Neural cell (in vitro differentiated cells): ENCODE measurements at regions not wholly inside any gene's neighbourhood (a gene's known extent, or its start where the extent isn't known, plus 50 kb on each side); places are given as distances from the start of the nearest gene placed in this dataset.

Experiments
- H2AFZ ChIP-seq: fragments of 200-600, 300-800 bp; sonication (generic), shearing (Covaris generic); 2 replicates; pipeline ENCODE4 v1.6.0; 2014; ENCODE audit warnings: low read depth, mild to moderate bottlenecking, antibody characterized with exemption, low read length, moderate library complexity
- H3F3A ChIP-seq: fragments of 200-600 bp; shearing (Covaris generic); 2 replicates; pipeline ENCODE4 v1.6.1; 2016; ENCODE audit warnings: mild to moderate bottlenecking, moderate library complexity, mixed read lengths, antibody characterized with exemption, low read length; ENCODE audit not compliant: insufficient read depth, poor library complexity, severe bottlenecking
- H3K27ac ChIP-seq: fragments of 200-600, 300-800 bp; sonication (generic), shearing (Covaris generic); 2 replicates; pipeline ENCODE4 v1.5.1; 2014; ENCODE audit warnings: mild to moderate bottlenecking, low read length, moderate library complexity
- H3K27me3 ChIP-seq: fragments of 300-800, 200-600 bp; sonication (generic), shearing (Covaris generic); 2 replicates; pipeline ENCODE4 v1.6.0; 2014; ENCODE audit warnings: mild to moderate bottlenecking, low read depth, low read length, moderate library complexity; ENCODE audit not compliant: insufficient read depth
- H3K36me3 ChIP-seq: fragments of 300-800, 200-600 bp; sonication (generic), shearing (Covaris generic); 2 replicates; pipeline ENCODE4 v1.5.1; 2014; ENCODE audit warnings: mild to moderate bottlenecking, antibody characterized with exemption, low read length, moderate library complexity; ENCODE audit not compliant: insufficient read depth
- H3K4me2 ChIP-seq: fragments of 300-800, 200-600 bp; sonication (generic), shearing (Covaris generic); 2 replicates; pipeline ENCODE4 v1.6.0; 2014; ENCODE audit warnings: mild to moderate bottlenecking, low read length
- H3K4me3 ChIP-seq: fragments of 300-800, 200-600 bp; sonication (generic), shearing (Covaris generic); 2 replicates; pipeline ENCODE4 v1.5.1; 2014; ENCODE audit warnings: mild to moderate bottlenecking, low read length, moderate library complexity
- H3K79me2 ChIP-seq: fragments of 200-600 bp; shearing (Covaris generic); replicated peaks from 2 replicates; pipeline ENCODE4 v1.6.0; 2014; ENCODE audit warnings: mild to moderate bottlenecking, low read length, moderate library complexity; ENCODE audit not compliant: insufficient read depth
- H3K9ac ChIP-seq: fragments of 300-800, 200-600 bp; sonication (generic), shearing (Covaris generic); 2 replicates; pipeline ENCODE4 v1.6.1; 2016; ENCODE audit warnings: mild to moderate bottlenecking, low read length, mixed read lengths
- H3K9me2 ChIP-seq: fragments of 200-600 bp; shearing (Covaris generic); 2 replicates; pipeline ENCODE4 v1.6.1; 2016; ENCODE audit warnings: mild to moderate bottlenecking, low read length, mixed read lengths; ENCODE audit not compliant: insufficient read depth
- H3K9me3 ChIP-seq: fragments of 200-600, 300-800 bp; sonication (generic), shearing (Covaris generic); 2 replicates; pipeline ENCODE4 v1.6.1; 2016; ENCODE audit warnings: mild to moderate bottlenecking, mixed run types, low read length, moderate library complexity, mixed read lengths
- H4K20me1 ChIP-seq: fragments of 200-600 bp; shearing (Covaris generic); 2 replicates; pipeline ENCODE4 v1.6.1; 2016; ENCODE audit warnings: mild to moderate bottlenecking, mixed run types; ENCODE audit not compliant: insufficient read depth
- CTCF ChIP-seq: fragments of 450-650 bp; IDR thresholded peaks from 2 replicates; pipeline ENCODE4 v1.5.1; 2014; ENCODE audit warnings: antibody characterized with exemption, mild to moderate bottlenecking, moderate library complexity; ENCODE audit not compliant: poor library complexity, severe bottlenecking
- EP300 ChIP-seq: fragments of 450-650 bp; conservative IDR thresholded peaks from 2 replicates; pipeline ENCODE4 v1.6.1; 2014; ENCODE audit warnings: antibody characterized with exemption, mild to moderate bottlenecking, moderate library complexity; ENCODE audit not compliant: poor library complexity, severe bottlenecking
- EZH2 ChIP-seq: fragments of 200-600, 300-800 bp; shearing (Covaris generic), sonication (generic); IDR thresholded peaks from 2 replicates; pipeline ENCODE4 v1.6.1; 2014; ENCODE audit warnings: antibody characterized with exemption, low read length, borderline replicate concordance, mild to moderate bottlenecking; ENCODE audit not compliant: insufficient read depth, poor library complexity, severe bottlenecking
- MXI1 ChIP-seq: fragments of 450-650 bp; conservative IDR thresholded peaks from 2 replicates; pipeline ENCODE4 v1.6.1; 2014; ENCODE audit warnings: antibody characterized with exemption, mild to moderate bottlenecking; ENCODE audit not compliant: poor library complexity, severe bottlenecking
- POLR2AphosphoS5 ChIP-seq: IDR thresholded peaks from 2 replicates; pipeline ENCODE4 v1.6.1; 2012
- SMC3 ChIP-seq: fragments of 450-650 bp; conservative IDR thresholded peaks from 2 replicates; pipeline ENCODE4 v1.6.1; 2014; ENCODE audit warnings: antibody characterized with exemption, mild to moderate bottlenecking, moderate library complexity; ENCODE audit not compliant: poor library complexity
- TAF1 ChIP-seq: IDR thresholded peaks from 2 replicates; pipeline ENCODE4 v1.6.1; 2012; ENCODE audit warnings: low read depth
- TF ChIP-seq, protein P1 (sequence below): IDR thresholded peaks from 2 replicates; pipeline ENCODE4 v1.6.1; 2012; ENCODE audit warnings: borderline replicate concordance

DNA sequence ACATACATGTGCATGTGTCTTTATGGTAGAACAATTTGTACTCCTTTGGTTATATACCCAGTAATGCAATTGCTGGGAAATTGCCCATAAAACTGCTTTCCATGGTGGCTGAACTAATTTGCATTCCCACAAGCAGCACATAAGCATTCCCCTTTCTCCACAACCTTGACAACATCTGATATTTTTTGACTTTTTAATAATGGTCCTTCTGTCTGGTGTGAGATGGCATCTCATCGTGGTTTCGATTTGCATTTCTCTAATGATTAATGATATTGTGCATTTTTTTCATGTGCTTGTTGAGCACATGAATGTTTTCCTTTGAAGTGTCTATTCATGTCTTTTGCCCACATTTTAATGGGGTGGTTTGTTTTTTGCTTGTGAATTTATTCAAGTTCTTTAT is 166.0 kb downstream of the TMEM47 start:
- H3K79me2 ChIP-seq, result no peaks in the 10 kb centered on the region
- H2AFZ ChIP-seq, result no peak overlapping the region

GRCh38 chrX:34487364-34487763 is 169.7 kb downstream of the TMEM47 start:
- Histone ChIP-seq H3K27ac (no peak overlapping the region), H2AFZ (no peak overlapping the region), H3K4me3 (no peak overlapping the region), H3K9ac (no peak overlapping the region), H3K27me3 (no peaks in the 10 kb centered on the region), H3K9me2 (no peaks in the 10 kb centered on the region), H4K20me1 (no peaks in the 10 kb centered on the region), H3K4me2 (no peak overlapping the region), H3K79me2 (no peaks in the 10 kb centered on the region), H3K9me3 (no peaks in the 10 kb centered on the region), H3F3A (no peaks in the 10 kb centered on the region), H3K36me3 (no peaks in the 10 kb centered on the region)
- TF ChIP-seq EZH2 (no peak), TAF1 (no peak), SMC3 (no peak), EP300 (no peak)
- TF ChIP-seq, protein P1, sequence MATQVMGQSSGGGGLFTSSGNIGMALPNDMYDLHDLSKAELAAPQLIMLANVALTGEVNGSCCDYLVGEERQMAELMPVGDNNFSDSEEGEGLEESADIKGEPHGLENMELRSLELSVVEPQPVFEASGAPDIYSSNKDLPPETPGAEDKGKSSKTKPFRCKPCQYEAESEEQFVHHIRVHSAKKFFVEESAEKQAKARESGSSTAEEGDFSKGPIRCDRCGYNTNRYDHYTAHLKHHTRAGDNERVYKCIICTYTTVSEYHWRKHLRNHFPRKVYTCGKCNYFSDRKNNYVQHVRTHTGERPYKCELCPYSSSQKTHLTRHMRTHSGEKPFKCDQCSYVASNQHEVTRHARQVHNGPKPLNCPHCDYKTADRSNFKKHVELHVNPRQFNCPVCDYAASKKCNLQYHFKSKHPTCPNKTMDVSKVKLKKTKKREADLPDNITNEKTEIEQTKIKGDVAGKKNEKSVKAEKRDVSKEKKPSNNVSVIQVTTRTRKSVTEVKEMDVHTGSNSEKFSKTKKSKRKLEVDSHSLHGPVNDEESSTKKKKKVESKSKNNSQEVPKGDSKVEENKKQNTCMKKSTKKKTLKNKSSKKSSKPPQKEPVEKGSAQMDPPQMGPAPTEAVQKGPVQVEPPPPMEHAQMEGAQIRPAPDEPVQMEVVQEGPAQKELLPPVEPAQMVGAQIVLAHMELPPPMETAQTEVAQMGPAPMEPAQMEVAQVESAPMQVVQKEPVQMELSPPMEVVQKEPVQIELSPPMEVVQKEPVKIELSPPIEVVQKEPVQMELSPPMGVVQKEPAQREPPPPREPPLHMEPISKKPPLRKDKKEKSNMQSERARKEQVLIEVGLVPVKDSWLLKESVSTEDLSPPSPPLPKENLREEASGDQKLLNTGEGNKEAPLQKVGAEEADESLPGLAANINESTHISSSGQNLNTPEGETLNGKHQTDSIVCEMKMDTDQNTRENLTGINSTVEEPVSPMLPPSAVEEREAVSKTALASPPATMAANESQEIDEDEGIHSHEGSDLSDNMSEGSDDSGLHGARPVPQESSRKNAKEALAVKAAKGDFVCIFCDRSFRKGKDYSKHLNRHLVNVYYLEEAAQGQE, result no peak

More for the DNA sequence above, 166.0 kb downstream of the TMEM47 start:
- Histone ChIP-seq H4K20me1 (no peaks in the 10 kb centered on the region), H3K27ac (no peak overlapping the region), H3F3A (no peaks in the 10 kb centered on the region), H3K4me2 (no peak overlapping the region), H3K9me2 (no peaks in the 10 kb centered on the region), H3K27me3 (no peaks in the 10 kb centered on the region), H3K4me3 (no peak overlapping the region), H3K9ac (no peak overlapping the region), H3K9me3 (no peaks in the 10 kb centered on the region), H3K36me3 (no peaks in the 10 kb centered on the region)
- TF ChIP-seq EP300 (no peak), SMC3 (no peak), CTCF (no peak), TAF1 (no peak), EZH2 (no peak)

- Histone ChIP-seq H3K4me3 (no peak overlapping the region), H2AFZ (no peak overlapping the region), H3K9ac (no peak overlapping the region), H3K4me2 (no peak overlapping the region), H3K27me3 (no peaks in the 10 kb centered on the region), H3K79me2 (no peaks in the 10 kb centered on the region), H3K36me3 (no peaks in the 10 kb centered on the region), H3K27ac (no peak overlapping the region), H4K20me1 (no peaks in the 10 kb centered on the region), H3F3A (no peaks in the 10 kb centered on the region), H3K9me3 (no peaks in the 10 kb centered on the region), H3K9me2 (no peaks in the 10 kb centered on the region)
- TF ChIP-seq MXI1 (no peak), POLR2AphosphoS5 (no peak), TAF1 (no peak), EZH2 (no peak), CTCF (no peak), SMC3 (no peak)
- TF ChIP-seq, protein P1, result no peak
These were observed 173.1 kb downstream of the TMEM47 start for GRCh38 chrX:34483980-34484379.
